ENCODE measurements at regions not wholly inside any gene's neighbourhood (a gene's known extent, or its start where the extent isn't known, plus 50 kb on each side); places are given as distances from the start of the nearest gene placed in this dataset.

GRCh38 chr3:193816028-193816395, 223.0 kb downstream of the OPA1 start:
- TF ChIP-seq, protein P1, sequence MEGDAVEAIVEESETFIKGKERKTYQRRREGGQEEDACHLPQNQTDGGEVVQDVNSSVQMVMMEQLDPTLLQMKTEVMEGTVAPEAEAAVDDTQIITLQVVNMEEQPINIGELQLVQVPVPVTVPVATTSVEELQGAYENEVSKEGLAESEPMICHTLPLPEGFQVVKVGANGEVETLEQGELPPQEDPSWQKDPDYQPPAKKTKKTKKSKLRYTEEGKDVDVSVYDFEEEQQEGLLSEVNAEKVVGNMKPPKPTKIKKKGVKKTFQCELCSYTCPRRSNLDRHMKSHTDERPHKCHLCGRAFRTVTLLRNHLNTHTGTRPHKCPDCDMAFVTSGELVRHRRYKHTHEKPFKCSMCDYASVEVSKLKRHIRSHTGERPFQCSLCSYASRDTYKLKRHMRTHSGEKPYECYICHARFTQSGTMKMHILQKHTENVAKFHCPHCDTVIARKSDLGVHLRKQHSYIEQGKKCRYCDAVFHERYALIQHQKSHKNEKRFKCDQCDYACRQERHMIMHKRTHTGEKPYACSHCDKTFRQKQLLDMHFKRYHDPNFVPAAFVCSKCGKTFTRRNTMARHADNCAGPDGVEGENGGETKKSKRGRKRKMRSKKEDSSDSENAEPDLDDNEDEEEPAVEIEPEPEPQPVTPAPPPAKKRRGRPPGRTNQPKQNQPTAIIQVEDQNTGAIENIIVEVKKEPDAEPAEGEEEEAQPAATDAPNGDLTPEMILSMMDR (IDR thresholded peaks at IDR 0.05): no peak
- no peak for TF ChIP-seq POLR2A (IDR thresholded peaks at IDR 0.05)
